ENCODE measurements at regions not wholly inside any gene's neighbourhood (a gene's known extent, or its start where the extent isn't known, plus 50 kb on each side); places are given as distances from the start of the nearest gene placed in this dataset.

GRCh38 chr15:62459875-62460274 is 294.8 kb upstream of the C2CD4B start:
- peaks cover 4% of the 10 kb centered on the region for H3K36me3 Mint-ChIP-seq (ENCODE audit: insufficient read depth, unreplicated experiment)
- no peak overlapping the region for H3K27ac Mint-ChIP-seq (ENCODE audit: low read depth, unreplicated experiment)
- ChIA-PET POLR2A (no interaction called here), CTCF (interaction anchor here (0.6 kb wide), 1 partner anchor 13 kb away, joined by 7 read pairs; no protein-coding TSS in a partner anchor)
- intact Hi-C loops (cut with micrococcal nuclease): no loop called here
- no TSS peak for BruUV-seq (replicated peaks)
- H3K4me3 Mint-ChIP-seq (ENCODE audit: unreplicated experiment): no peak overlapping the region
- DNase-seq (ENCODE audit: unreplicated experiment): no peak
- TF ChIP-seq, protein P1, sequence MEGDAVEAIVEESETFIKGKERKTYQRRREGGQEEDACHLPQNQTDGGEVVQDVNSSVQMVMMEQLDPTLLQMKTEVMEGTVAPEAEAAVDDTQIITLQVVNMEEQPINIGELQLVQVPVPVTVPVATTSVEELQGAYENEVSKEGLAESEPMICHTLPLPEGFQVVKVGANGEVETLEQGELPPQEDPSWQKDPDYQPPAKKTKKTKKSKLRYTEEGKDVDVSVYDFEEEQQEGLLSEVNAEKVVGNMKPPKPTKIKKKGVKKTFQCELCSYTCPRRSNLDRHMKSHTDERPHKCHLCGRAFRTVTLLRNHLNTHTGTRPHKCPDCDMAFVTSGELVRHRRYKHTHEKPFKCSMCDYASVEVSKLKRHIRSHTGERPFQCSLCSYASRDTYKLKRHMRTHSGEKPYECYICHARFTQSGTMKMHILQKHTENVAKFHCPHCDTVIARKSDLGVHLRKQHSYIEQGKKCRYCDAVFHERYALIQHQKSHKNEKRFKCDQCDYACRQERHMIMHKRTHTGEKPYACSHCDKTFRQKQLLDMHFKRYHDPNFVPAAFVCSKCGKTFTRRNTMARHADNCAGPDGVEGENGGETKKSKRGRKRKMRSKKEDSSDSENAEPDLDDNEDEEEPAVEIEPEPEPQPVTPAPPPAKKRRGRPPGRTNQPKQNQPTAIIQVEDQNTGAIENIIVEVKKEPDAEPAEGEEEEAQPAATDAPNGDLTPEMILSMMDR (IDR thresholded peaks at IDR 0.05; ENCODE audit: unreplicated experiment): no peak
- H3K9me3 Mint-ChIP-seq (ENCODE audit: unreplicated experiment): no peaks in the 10 kb centered on the region
- peaks cover 8% of the 10 kb centered on the region for H3K4me1 Mint-ChIP-seq (ENCODE audit: insufficient read depth, unreplicated experiment)
- H3K27me3 Mint-ChIP-seq (ENCODE audit: insufficient read depth, unreplicated experiment): no peaks in the 10 kb centered on the region

DNA sequence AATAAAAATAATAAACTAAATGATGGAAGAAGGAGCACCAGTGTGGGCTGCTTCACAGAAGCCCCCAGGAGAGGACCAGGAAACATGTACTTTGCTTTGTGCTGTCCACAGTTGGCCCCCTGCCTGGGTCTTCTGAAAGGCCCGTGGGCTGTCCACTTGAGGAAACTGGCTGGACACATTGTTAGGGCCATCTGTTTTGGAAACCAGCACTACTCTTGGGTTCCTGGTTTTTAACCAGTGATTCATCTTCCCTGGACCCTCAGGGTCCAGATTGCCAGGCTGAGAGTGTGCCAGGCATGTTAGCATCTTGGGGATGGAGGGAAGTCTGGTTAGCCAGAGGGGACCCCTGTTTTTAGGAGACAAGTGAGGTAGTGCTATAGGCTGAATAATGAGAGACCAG is 297.2 kb upstream of the C2CD4B start:
- TF ChIP-seq, protein P1 (IDR thresholded peaks at IDR 0.05; ENCODE audit: unreplicated experiment): no peak
- Mint-ChIP-seq H3K4me3 (ENCODE audit: unreplicated experiment) (no peak overlapping the region), H3K27me3 (ENCODE audit: insufficient read depth, unreplicated experiment) (no peaks in the 10 kb centered on the region), H3K36me3 (ENCODE audit: insufficient read depth, unreplicated experiment) (no peaks in the 10 kb centered on the region), H3K4me1 (ENCODE audit: insufficient read depth, unreplicated experiment) (peaks cover 7% of the 10 kb centered on the region), H3K27ac (ENCODE audit: low read depth, unreplicated experiment) (no peak overlapping the region), H3K9me3 (ENCODE audit: unreplicated experiment) (no peaks in the 10 kb centered on the region)
- ChIA-PET CTCF (no interaction called here), POLR2A (no interaction called here)
- BruUV-seq (replicated peaks): no TSS peak
- intact Hi-C loops (cut with micrococcal nuclease): no loop called here
- DNase-seq (ENCODE audit: unreplicated experiment): no peak

- ChIA-PET POLR2A (no interaction called here), CTCF (no interaction called here)
- Mint-ChIP-seq H3K27ac (ENCODE audit: low read depth, unreplicated experiment) (no peak overlapping the region), H3K27me3 (ENCODE audit: insufficient read depth, unreplicated experiment) (no peaks in the 10 kb centered on the region), H3K36me3 (ENCODE audit: insufficient read depth, unreplicated experiment) (no peaks in the 10 kb centered on the region), H3K4me1 (ENCODE audit: insufficient read depth, unreplicated experiment) (peaks cover 7% of the 10 kb centered on the region), H3K4me3 (ENCODE audit: unreplicated experiment) (no peak overlapping the region), H3K9me3 (ENCODE audit: unreplicated experiment) (no peaks in the 10 kb centered on the region)
- DNase-seq (ENCODE audit: unreplicated experiment): no peak
- BruUV-seq (replicated peaks): no TSS peak
- TF ChIP-seq, protein P1 (IDR thresholded peaks at IDR 0.05; ENCODE audit: unreplicated experiment): no peak
- intact Hi-C loops (cut with micrococcal nuclease): no loop called here
Measured at GRCh38 chr15:62462721-62463120, 297.6 kb upstream of the C2CD4B start.

- BruUV-seq (replicated peaks): no TSS peak
- Mint-ChIP-seq H3K4me1 (ENCODE audit: insufficient read depth, unreplicated experiment) (peaks cover 10% of the 10 kb centered on the region), H3K9me3 (ENCODE audit: unreplicated experiment) (no peaks in the 10 kb centered on the region), H3K36me3 (ENCODE audit: insufficient read depth, unreplicated experiment) (no peaks in the 10 kb centered on the region), H3K27ac (ENCODE audit: low read depth, unreplicated experiment) (no peak overlapping the region), H3K4me3 (ENCODE audit: unreplicated experiment) (no peak overlapping the region), H3K27me3 (ENCODE audit: insufficient read depth, unreplicated experiment) (no peaks in the 10 kb centered on the region)
- intact Hi-C loops (cut with micrococcal nuclease): no loop called here
- TF ChIP-seq, protein P1 (IDR thresholded peaks at IDR 0.05; ENCODE audit: unreplicated experiment): no peak
- DNase-seq (ENCODE audit: unreplicated experiment): no peak
- CTCF ChIA-PET: no interaction called here
- POLR2A ChIA-PET: no interaction called here
Measured at GRCh38 chr15:62464705-62465104, 299.6 kb upstream of the C2CD4B start.
